ENCODE measurements at regions not wholly inside any gene's neighbourhood (a gene's known extent, or its start where the extent isn't known, plus 50 kb on each side); places are given as distances from the start of the nearest gene placed in this dataset.
A peak's percentile ranks its signal among the peaks of the same experiment; 100 is the strongest.

DNA sequence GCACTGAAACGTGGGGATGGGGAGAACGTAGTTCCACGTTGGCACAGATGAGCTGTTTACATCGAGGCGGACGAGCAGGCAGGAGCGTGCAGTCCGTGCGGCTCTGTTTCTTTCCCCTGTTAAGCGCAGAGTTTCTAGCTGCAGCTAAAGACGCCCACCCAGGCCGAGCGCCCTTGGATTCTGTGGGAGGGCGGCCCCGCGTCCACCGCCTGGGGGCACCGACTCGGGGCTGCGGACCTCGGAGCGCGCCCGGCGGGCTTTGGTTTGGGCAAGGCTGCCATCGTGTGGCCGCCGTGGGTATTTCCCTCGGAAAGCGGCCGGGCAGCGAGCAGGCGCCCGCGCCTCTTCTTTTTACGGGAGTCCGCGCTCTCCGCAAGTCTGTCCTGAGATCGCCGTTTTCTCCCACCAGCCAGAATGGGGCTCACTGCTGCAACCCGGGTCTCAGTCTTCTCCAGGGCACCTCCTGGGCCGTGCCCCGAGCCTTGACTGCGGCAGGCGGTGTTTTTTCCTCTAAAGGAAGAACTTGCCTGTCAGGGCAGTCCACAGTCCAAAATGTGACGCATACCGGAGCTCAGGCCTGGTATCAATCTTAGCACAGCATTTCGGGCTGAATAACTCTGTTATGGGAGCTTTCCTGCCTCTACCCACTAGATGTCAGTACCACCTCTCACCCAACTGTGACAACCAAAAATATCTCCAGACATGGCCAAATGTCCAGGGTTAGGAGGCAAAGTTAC is 219.9 kb upstream of the IGF1R start:
- peak; percentile 35 for DNase-seq

DNA sequence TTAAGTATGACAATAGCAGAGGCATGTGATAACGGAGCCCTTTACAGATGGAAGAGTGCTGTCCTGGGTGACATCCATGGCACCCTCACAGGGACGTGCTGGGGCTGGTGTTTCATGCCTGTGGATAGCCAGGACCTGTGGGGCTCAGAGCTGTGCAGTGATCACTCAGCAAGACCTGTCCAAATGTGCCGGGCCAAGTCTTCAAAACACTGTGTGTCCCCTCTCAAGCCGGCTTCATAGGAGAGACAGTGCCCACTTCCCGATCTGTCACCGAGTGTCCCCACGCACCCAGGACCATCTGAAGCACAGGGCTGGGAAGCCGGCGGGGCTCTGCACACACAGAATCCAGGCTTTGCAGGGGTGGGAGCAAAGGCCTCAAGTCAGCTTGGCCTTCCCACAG is 217.2 kb upstream of the IGF1R start:
- DNase-seq: no peak

DNA sequence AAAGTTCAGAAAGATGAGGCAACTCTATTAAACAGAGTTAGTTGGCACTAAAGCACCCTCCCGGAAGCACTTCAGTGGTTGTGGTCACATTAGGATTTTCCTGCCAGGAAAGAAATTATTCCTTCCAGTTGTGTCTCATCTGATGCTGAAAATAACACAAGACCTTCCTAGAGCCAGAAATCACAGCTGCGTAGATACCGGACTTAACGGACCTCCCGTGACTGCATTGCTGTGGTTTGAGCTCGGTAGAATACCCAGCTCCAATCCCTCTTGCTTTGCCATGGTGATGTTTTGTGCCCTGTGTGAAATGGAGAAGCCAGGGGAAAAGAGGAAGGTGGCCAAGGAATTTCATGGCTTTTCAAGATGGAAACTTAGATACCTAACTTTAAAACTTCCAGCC is 215.0 kb upstream of the IGF1R start:
- DNase-seq: no peak

- no peak for DNase-seq
Measured at GRCh38 chr15:98433856-98434255, 214.5 kb upstream of the IGF1R start.

DNA sequence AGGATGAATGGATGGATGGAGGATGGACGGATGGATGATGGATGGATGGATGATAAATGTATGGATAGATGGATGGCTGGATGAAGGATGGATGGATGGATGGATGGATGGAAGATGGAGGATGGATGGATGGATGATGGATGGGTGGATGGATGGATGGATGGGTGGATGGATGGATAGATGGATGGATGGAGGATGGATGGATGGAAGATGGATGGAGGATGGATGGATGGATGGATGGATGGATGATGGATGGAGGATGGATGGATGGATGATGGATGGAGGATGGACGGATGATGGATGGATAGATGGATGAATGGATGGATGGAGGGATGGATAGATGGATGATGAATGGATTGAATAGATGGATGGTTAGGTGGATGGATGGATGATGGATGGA is 210.6 kb upstream of the IGF1R start:
- no peak for DNase-seq

DNA sequence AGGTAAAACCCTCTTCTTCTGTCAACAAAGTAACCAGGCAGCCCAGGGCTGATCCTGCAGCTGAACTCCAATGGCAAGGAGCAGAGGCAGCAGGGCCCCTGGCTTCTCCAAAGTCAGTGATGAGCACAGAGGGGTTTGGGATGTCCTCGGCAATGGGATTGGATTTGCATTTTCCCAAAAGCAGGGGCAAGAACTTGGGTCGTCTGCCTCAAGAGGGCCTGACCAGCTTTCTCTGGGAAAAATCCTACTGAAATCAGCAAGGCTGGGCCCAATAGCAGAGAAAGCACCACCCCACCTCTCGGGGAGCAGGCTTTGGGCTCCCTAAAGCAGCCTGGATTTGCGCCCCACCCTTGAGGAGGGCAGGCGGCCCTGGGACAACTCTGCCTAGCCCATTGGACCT is 210.0 kb upstream of the IGF1R start:
- no peak for DNase-seq

DNA sequence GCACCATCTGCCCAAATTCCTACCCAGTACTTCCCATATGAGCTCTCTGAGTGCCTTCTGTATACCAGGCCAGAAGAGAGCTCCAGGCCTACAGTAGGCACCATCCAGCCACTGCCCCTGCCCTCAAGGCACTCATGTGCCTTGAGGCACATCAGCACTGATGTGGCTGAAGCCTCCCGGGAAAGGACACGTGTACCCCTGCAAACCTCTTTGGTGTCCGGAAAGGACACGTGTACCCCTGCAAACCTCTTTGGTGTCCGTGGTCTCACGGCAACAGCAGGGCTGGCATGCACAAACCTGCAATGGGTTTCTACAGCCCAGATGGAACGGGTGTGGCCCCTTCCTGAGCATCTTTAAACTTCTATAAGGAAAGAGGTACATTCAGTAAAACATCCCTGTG is 209.4 kb upstream of the IGF1R start:
- DNase-seq: no peak

- no peak for DNase-seq
Measured at GRCh38 chr15:98439523-98439942, 208.8 kb upstream of the IGF1R start.

DNA sequence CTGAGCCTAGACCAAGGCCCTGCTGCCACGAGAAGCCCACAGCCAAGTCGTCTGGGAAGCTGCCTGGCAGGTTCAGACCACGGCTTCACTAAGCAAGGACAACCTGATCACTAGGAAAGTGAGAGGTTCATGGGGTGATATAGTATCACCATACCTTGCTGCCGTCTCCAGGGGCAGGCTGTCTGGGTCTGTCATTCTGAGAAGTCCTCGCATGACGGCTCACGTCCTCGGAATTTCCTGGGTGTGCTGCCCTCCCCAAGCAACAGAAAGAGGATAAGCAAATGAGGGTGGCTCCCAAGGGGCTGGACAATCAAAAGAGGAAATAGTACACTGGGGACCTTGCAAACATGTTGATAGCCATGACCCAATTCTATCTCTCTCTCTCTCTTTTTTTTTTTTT is 207.4 kb upstream of the IGF1R start:
- no peak for DNase-seq

- DNase-seq: no peak
Measured at GRCh38 chr15:98441599-98441998, 206.7 kb upstream of the IGF1R start.

GRCh38 chr15:98442379-98442833 is 205.9 kb upstream of the IGF1R start:
- peak; percentile 38 for DNase-seq

GRCh38 chr15:98442901-98443300 is 205.4 kb upstream of the IGF1R start:
- no peak for DNase-seq

GRCh38 chr15:98443526-98443925 is 204.8 kb upstream of the IGF1R start:
- no peak for DNase-seq

DNA sequence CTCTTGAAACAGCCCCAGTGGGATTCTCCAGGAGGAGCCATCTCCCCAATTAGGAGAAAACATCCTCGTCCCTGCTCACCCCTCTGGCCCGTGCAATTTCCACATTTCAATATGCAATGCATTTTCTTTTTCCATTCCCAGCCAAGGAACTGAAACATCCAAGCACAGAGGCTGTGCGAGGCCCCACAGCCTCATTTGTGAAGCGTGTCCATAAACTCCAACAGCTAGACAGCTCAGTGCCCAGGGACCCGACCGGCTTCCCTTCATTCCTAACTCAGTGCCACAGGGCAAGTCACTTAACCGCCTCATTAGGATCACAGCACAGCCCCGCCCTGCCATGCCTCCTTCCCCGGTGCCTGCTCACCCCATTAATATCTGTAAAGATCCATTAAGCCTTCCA is 204.2 kb upstream of the IGF1R start:
- DNase-seq: no peak

DNA sequence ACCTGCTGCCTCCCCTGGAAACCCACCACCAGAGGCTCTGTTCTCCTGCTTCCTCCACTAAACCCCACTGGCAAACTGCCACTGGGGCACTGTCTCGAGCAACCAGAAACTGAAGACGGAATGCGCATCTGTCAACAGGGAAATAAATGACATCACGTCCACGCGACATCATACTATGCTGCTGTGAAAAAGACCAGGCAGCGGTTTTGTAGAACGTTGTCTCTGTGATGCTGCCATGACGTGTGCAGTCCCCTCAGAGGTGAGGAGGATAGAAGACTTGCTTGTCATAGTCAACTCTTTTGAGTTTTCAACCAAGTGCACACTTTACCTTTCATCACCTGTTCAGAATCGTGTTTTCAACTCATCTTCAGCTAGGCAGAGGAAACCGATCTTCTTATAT is 203.0 kb upstream of the IGF1R start:
- DNase-seq: no peak

DNA sequence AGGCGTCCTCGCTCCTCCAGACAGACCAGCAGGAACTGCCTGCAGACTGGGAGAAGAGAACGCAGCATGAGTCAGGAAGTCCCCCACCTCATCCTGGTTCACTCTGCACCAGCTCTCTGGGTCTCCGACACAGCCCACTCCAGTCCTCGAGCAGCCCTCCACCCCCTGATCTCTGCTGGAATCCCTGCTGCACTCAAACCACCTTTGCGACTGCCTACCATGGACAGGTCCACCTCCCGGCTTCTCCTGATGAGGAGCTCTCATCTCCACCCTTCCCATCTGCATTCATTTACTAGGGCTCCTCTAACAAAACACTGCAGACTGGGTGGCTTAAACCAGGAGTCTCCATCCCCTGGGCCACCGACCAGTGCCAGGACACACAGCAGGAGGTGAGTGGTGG is 202.3 kb upstream of the IGF1R start:
- no peak for DNase-seq

- DNase-seq: no peak
Measured at GRCh38 chr15:98447069-98447468, 201.3 kb upstream of the IGF1R start.

DNA sequence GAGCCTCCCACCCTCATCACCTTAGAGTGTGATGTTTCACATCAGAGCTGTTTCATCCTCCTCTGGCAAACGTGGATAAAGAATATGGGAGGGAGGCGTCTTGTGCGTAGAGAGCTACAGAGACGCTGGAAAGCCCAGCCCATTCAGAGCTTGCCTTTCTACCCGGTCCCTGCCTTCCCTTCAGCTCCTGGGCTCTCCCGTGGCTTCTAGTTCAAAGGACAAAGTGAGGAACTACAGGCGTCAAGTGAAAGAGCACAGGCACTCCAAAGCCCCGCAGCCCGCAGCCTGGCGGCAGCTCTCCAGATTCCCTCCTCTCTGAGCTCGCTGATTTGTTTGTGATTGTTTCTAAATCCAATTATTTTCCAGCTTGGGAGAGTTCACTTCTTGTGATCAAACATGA is 197.1 kb upstream of the IGF1R start:
- no peak for DNase-seq

DNA sequence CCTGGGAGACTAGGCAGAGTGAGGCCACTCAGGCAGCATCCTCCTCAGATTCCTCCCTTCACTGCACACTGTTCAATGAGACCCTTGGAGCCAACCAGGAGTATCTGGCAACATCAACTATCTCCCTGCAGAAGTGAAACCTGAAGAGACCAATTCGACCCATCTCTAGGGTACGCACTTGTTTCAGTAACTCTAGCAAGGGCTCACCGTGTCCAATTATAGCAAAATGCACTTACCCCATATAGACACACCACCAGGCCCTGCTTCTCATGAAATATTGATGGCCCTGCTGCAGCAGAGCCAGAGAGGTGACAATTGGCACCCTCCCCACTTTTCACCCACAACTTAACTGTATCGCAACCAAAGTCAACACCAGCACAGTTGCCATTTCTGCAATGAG is 196.1 kb upstream of the IGF1R start:
- no peak for DNase-seq

- DNase-seq: no peak
Measured at GRCh38 chr15:98455904-98456303, 192.4 kb upstream of the IGF1R start.

- no peak for DNase-seq
Measured at GRCh38 chr15:98476559-98476958, 171.8 kb upstream of the IGF1R start.

DNA sequence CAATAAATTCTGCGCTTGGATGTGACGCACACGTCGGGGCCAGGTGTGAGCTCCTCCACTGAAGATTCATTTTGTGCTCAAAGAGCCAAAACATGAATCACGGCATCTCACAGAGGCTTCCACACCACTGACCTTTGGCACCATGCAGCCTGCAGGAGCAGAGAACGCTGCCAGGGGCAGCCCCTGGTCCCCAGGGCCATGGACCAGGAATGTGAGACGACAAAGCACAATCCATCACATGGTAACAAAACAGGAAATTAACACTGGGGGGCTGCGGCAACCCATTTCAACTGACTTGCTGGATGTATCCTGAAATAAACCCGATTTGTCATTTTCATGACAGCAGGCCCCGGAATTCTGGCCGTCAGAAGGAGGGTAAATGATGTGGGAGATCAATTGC is 167.5 kb upstream of the IGF1R start:
- no peak for DNase-seq

GRCh38 chr15:98483575-98484130 is 164.7 kb upstream of the IGF1R start:
- DNase-seq: no peak

DNA sequence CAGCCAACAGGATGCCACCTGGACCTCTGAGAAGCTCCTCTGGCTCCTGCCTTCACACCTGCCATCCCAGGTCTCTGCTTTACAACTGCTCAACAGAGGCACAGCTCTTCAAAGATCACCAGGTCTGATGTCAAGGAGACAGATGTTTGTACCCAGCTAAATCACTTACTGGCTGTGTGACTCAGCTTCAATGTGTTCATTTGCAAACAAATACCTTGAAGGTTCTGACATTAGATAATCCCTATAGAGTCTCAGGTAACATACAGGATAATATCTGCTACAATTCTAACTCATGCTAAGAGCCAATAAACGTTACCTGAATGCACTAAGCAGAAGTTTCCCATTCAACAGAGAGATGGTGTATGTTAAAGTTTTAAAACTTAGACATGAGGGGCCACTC is 163.4 kb upstream of the IGF1R start:
- no peak for DNase-seq

DNA sequence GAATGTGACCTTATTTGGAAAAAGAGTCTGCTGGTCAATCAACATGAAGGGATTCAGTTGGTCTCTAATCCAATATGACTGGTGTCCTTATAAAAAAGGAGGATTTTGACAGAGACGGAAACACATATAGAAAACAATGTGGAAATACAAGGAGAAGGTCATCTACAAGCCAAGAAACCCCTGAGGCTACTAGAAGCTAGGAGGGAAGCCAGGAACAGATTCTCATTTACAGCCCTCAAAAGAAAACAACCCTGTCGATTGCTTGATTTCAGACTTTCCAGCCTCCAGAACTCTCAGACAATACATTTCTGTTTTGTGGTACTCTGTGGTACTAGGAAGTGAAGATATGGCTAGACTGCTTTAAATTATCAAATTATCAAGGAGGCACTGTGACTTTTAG is 162.9 kb upstream of the IGF1R start:
- no peak for DNase-seq
